SU-DHL-6 (cell line): ENCODE measurements at regions not wholly inside any gene's neighbourhood (a gene's known extent, or its start where the extent isn't known, plus 50 kb on each side); places are given as distances from the start of the nearest gene placed in this dataset.

Experiments
- H2AFZ ChIP-seq: fragments of 200-600 bp; sonication (generic); 2 replicates; pipeline ENCODE4 v1.6.1; 2014; ENCODE audit warnings: low read depth, mild to moderate bottlenecking, moderate library complexity, mixed read lengths, antibody characterized with exemption, low read length; ENCODE audit not compliant: severe bottlenecking
- H3F3A ChIP-seq: fragments of 200-600 bp; shearing (Covaris generic); 2 replicates; pipeline ENCODE4 v1.6.0; 2016; ENCODE audit warnings: antibody characterized with exemption, mild to moderate bottlenecking; ENCODE audit not compliant: insufficient read depth
- H3K27ac ChIP-seq: fragments of 200-600 bp; sonication (generic); 2 replicates; pipeline ENCODE4 v1.5.1; 2016; ENCODE audit warnings: low read depth, mild to moderate bottlenecking, low read length, moderate library complexity, mixed read lengths
- H3K27me3 ChIP-seq: fragments of 200-600 bp; sonication (generic), shearing (Covaris generic); 2 replicates; pipeline ENCODE4 v1.6.0; 2014; ENCODE audit warnings: mild to moderate bottlenecking, low read length
- H3K36me3 ChIP-seq: fragments of 200-600 bp; sonication (generic); 2 replicates; pipeline ENCODE4 v1.6.1; 2014; ENCODE audit warnings: mild to moderate bottlenecking, low read length, mixed read lengths
- H3K4me2 ChIP-seq: fragments of 300-600, 200-600 bp; shearing (Covaris generic), sonication (generic); 2 replicates; pipeline ENCODE4 v1.6.0; 2014; ENCODE audit warnings: low read length, low read depth, mild to moderate bottlenecking; ENCODE audit not compliant: poor library complexity, severe bottlenecking
- H3K4me3 ChIP-seq: fragments of 200-600 bp; sonication (generic); 2 replicates; pipeline ENCODE4 v1.5.1; 2014; ENCODE audit warnings: antibody characterized with exemption, low read length, mild to moderate bottlenecking, mixed read lengths; ENCODE audit not compliant: insufficient read depth, poor library complexity, severe bottlenecking
- H3K79me2 ChIP-seq: fragments of 200-600 bp; sonication (generic); 2 replicates; pipeline ENCODE4 v1.6.1; 2014; ENCODE audit warnings: mild to moderate bottlenecking, low read length, moderate library complexity; ENCODE audit not compliant: insufficient read depth
- H3K9ac ChIP-seq: fragments of 200-600 bp; sonication (generic); 2 replicates; pipeline ENCODE4 v1.7.0; 2014; ENCODE audit warnings: mild to moderate bottlenecking, low read length
- H3K9me2 ChIP-seq: fragments of 200-600 bp; sonication (generic); replicated peaks from 2 replicates; pipeline ENCODE4 v1.6.1; 2014; ENCODE audit warnings: low read length; ENCODE audit not compliant: insufficient read depth
- H3K9me3 ChIP-seq: fragments of 200-600 bp; sonication (generic); 2 replicates; pipeline ENCODE4 v1.6.1; 2014; ENCODE audit warnings: low read length, mixed read lengths; ENCODE audit not compliant: insufficient read depth
- H4K20me1 ChIP-seq: fragments of 200-600 bp; sonication (generic); 2 replicates; pipeline ENCODE4 v1.6.1; 2014; ENCODE audit warnings: low read depth, mild to moderate bottlenecking, antibody characterized with exemption, low read length, moderate library complexity, mixed read lengths
- EZH2phosphoT487 ChIP-seq: fragments of 200-600 bp; sonication (generic), shearing (Covaris generic); conservative IDR thresholded peaks from 2 replicates; pipeline ENCODE4 v1.6.1; 2018; ENCODE audit warnings: mild to moderate bottlenecking, antibody characterized with exemption, low read length, moderate library complexity, mixed read lengths
- TF ChIP-seq, protein P1 (sequence below): fragments of 200-600 bp; sonication (generic); IDR thresholded peaks from one replicate; pipeline ENCODE4 v1.5.1; 2017; ENCODE audit warnings: antibody characterized with exemption, mild to moderate bottlenecking, low read length, moderate library complexity; ENCODE audit not compliant: insufficient read depth, poor library complexity, severe bottlenecking

DNA sequence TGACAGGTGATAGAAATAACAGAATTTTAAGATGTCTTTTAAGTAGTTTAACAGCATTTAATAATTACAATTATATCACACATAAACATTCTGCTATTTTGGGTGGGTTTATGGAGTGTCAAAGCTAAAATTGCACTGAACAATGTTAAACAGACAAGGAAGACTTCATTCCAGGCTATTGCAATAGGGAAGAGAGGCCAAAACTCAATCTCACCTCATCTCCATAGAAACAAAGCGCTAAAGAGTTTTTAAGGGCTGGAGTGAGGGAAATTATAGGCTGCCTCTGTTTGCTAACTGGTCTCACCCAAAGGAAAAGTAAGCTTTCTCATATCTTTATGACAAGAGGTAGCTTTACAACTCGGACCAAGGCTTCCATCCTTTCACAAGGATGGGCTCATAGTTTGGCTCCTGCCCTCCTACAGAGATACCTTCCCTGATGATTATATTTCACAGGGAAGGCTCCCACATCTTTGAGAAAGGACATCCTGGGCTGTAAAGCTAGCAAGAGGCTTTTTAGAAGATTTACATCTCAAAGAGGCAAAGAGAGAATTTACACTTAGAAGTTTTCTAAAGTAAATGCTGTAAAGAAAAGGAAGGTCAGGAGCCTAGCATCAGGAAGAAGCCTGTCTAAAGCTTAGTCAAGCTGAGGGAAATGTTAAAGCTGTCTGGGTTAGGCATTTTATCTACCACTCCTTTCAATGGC is 350.2 kb upstream of the IMPG1 start:
- Histone ChIP-seq H3K4me3 (no peak overlapping the region), H3K9me3 (no peaks in the 10 kb centered on the region), H3K4me2 (no peak overlapping the region), H3K9me2 (no peaks in the 10 kb centered on the region), H4K20me1 (no peaks in the 10 kb centered on the region), H3K9ac (no peak overlapping the region), H3K36me3 (no peaks in the 10 kb centered on the region), H3K79me2 (no peaks in the 10 kb centered on the region), H3K27me3 (no peaks in the 10 kb centered on the region), H3F3A (no peaks in the 10 kb centered on the region), H3K27ac (no peak overlapping the region), H2AFZ (no peak overlapping the region)
- no peak for TF ChIP-seq EZH2phosphoT487
- TF ChIP-seq, protein P1, sequence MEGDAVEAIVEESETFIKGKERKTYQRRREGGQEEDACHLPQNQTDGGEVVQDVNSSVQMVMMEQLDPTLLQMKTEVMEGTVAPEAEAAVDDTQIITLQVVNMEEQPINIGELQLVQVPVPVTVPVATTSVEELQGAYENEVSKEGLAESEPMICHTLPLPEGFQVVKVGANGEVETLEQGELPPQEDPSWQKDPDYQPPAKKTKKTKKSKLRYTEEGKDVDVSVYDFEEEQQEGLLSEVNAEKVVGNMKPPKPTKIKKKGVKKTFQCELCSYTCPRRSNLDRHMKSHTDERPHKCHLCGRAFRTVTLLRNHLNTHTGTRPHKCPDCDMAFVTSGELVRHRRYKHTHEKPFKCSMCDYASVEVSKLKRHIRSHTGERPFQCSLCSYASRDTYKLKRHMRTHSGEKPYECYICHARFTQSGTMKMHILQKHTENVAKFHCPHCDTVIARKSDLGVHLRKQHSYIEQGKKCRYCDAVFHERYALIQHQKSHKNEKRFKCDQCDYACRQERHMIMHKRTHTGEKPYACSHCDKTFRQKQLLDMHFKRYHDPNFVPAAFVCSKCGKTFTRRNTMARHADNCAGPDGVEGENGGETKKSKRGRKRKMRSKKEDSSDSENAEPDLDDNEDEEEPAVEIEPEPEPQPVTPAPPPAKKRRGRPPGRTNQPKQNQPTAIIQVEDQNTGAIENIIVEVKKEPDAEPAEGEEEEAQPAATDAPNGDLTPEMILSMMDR, result no peak

DNA sequence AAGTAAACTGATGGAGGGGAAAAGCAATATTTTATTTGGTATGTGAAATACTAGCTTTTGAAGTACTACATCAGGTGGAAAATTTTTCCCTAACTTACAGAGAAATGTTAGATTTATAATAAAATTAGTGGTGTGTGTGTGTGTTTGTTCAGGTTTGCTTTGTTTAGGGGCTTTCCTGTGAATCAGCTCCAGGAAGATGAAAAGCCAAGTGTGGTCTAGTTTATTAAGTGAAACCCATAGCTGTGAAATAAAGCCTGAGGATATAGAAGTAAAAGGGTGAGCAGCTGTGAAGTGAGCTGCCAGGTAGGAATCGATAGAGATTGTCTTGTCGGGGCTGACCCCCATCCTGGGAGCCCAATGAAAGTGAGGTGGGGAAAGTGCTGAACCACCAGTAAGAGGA is 347.6 kb upstream of the IMPG1 start:
- no peak overlapping the region for H3K27ac ChIP-seq
- H3K9me3 ChIP-seq, result no peaks in the 10 kb centered on the region
- no peak overlapping the region for H3K4me2 ChIP-seq
- H3K4me3 ChIP-seq, result no peak overlapping the region
- no peaks in the 10 kb centered on the region for H3K36me3 ChIP-seq
- no peaks in the 10 kb centered on the region for H4K20me1 ChIP-seq
- no peaks in the 10 kb centered on the region for H3K9me2 ChIP-seq
- H3K9ac ChIP-seq, result no peak overlapping the region
- H2AFZ ChIP-seq, result no peak overlapping the region
- H3F3A ChIP-seq, result no peaks in the 10 kb centered on the region
- no peaks in the 10 kb centered on the region for H3K27me3 ChIP-seq
- no peaks in the 10 kb centered on the region for H3K79me2 ChIP-seq
- no peak for TF ChIP-seq EZH2phosphoT487
- TF ChIP-seq, protein P1, result no peak

DNA sequence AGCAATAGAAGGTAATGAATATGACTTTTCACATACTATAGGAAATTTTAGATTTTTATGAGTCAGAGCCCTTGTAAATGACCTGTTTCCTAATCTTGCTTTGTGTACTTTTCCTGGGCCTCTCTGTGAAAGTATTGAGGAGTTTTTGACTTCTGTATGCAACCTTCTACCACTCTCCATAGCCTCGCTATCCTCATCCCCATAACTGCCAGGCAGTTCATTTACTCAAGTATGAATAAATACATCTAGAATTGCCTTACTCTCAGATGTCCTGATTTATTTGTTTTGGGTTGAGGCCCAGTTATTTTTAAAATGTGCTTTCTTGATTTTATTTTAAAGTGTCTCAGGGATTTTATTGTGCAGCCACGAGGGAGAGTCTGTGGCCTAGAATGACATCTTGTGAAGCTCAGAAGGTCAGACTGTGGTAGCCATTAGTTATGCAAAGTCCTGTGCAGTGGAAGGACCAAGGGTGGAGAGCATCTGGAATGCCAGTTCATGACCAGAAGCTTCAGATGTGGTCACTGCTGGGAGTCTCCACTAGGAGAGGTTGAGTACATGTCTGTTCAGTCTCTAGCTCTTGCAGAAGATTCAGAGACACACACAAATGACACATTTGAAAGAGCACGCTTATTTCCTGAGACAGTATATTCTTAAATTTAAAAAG is 346.2 kb upstream of the IMPG1 start:
- no peak overlapping the region for H3K27ac ChIP-seq
- H3K27me3 ChIP-seq, result no peaks in the 10 kb centered on the region
- no peaks in the 10 kb centered on the region for H3K36me3 ChIP-seq
- no peak for TF ChIP-seq EZH2phosphoT487
- TF ChIP-seq, protein P1, result no peak
- H3K4me2 ChIP-seq, result no peak overlapping the region
- no peak overlapping the region for H3K4me3 ChIP-seq
- H2AFZ ChIP-seq, result no peak overlapping the region
- no peaks in the 10 kb centered on the region for H3F3A ChIP-seq
- H3K9me2 ChIP-seq, result no peaks in the 10 kb centered on the region
- no peak overlapping the region for H3K9ac ChIP-seq
- H3K9me3 ChIP-seq, result no peaks in the 10 kb centered on the region
- H3K79me2 ChIP-seq, result no peaks in the 10 kb centered on the region
- no peaks in the 10 kb centered on the region for H4K20me1 ChIP-seq
